Liver (tissue), 8 donors: ENCODE measurements at regions not wholly inside any gene's neighbourhood (a gene's known extent, or its start where the extent isn't known, plus 50 kb on each side); places are given as distances from the start of the nearest gene placed in this dataset.

Experiments used
- DNase-seq: peaks from one replicate; pipeline ENCODE4 v3.0.0-alpha.2; 2017; ENCODE audit warnings: low spot score
- H3K27ac ChIP-seq, 2 donors: one replicate each; pipeline ENCODE4 v1.7.0; 2013; ENCODE audit warnings: inconsistent platforms in 2 of 2, low read length in 2 of 2, control low read depth in 1 of 2, low read depth in 1 of 2, mild to moderate bottlenecking in 1 of 2
- H3K27me3 ChIP-seq, 4 donors: one replicate each; pipeline versions ENCODE4 v1.6.1 to v1.7.0; 2013; ENCODE audit warnings: low read length in 3 of 4, inconsistent platforms in 1 of 4, mild to moderate bottlenecking in 1 of 4, moderate library complexity in 1 of 4; ENCODE audit not compliant: control insufficient read depth in 4 of 4, insufficient read depth in 4 of 4
- H3K36me3 ChIP-seq, 4 donors: one replicate each; pipeline versions ENCODE4 v1.6.1 to v1.7.0; 2013; ENCODE audit warnings: low read length in 3 of 4, mild to moderate bottlenecking in 3 of 4, low read depth in 1 of 4, moderate library complexity in 1 of 4; ENCODE audit not compliant: control insufficient read depth in 4 of 4, insufficient read depth in 3 of 4
- H3K4me1 ChIP-seq, 4 donors: one replicate each; pipeline versions ENCODE4 v1.6.1 to v1.7.0; 2013; ENCODE audit warnings: low read length in 3 of 4, mild to moderate bottlenecking in 3 of 4, moderate library complexity in 1 of 4; ENCODE audit not compliant: control insufficient read depth in 4 of 4, insufficient read depth in 4 of 4
- H3K4me3 ChIP-seq, 3 donors: one replicate each; pipeline versions ENCODE4 v1.6.1 to v1.7.0; 2013; ENCODE audit warnings: low read length in 3 of 3, control low read depth in 1 of 3, low read depth in 1 of 3, mild to moderate bottlenecking in 1 of 3
- H3K9ac ChIP-seq, 2 donors: one replicate each; pipeline ENCODE4 v1.7.0; 2013; ENCODE audit warnings: low read length in 2 of 2, mild to moderate bottlenecking in 2 of 2, moderate library complexity in 2 of 2, control low read depth in 1 of 2, low read depth in 1 of 2
- H3K9me3 ChIP-seq, 4 donors: one replicate each; pipeline versions ENCODE4 v1.6.1 to v1.7.0; 2013; ENCODE audit warnings: low read length in 3 of 4; ENCODE audit not compliant: control insufficient read depth in 4 of 4
- CTCF ChIP-seq: fragments of 150-350 bp; IDR thresholded peaks from 2 replicates; pipeline ENCODE4 v1.5.1; 2017; ENCODE audit warnings: improper control_type of control experiment, low read depth, low read length; ENCODE audit not compliant: missing input control
- EGR1 ChIP-seq, 2 donors: IDR thresholded peaks; 2 replicates each; pipeline ENCODE4 v1.6.1; 2016 to 2018; ENCODE audit warnings: antibody characterized with exemption in 2 of 2, low read depth in 2 of 2
- FOXA1 ChIP-seq: IDR thresholded peaks from 2 replicates; pipeline ENCODE4 v1.6.1; 2016; ENCODE audit warnings: antibody characterized with exemption
- GABPA ChIP-seq, 2 donors: IDR thresholded peaks in 1 of 2; conservative IDR thresholded peaks in 1 of 2; 2 replicates each; pipeline ENCODE4 v1.6.1; 2016; ENCODE audit warnings: antibody characterized with exemption in 2 of 2, mild to moderate bottlenecking in 1 of 2, moderate library complexity in 1 of 2
- HNF4A ChIP-seq, 2 donors: conservative IDR thresholded peaks; 2 replicates each; pipeline ENCODE4 v1.6.1; 2016; ENCODE audit warnings: antibody characterized with exemption in 2 of 2, mild to moderate bottlenecking in 2 of 2
- HNF4G ChIP-seq: IDR thresholded peaks from 2 replicates; pipeline ENCODE4 v1.6.1; 2016; ENCODE audit warnings: antibody characterized with exemption
- NR2F2 ChIP-seq: IDR thresholded peaks from 2 replicates; pipeline ENCODE4 v1.6.1; 2016; ENCODE audit warnings: antibody characterized with exemption
- TAF1 ChIP-seq: conservative IDR thresholded peaks from 2 replicates; pipeline ENCODE4 v1.6.1; 2016; ENCODE audit warnings: antibody characterized with exemption, mild to moderate bottlenecking
- YY1 ChIP-seq: IDR thresholded peaks from 2 replicates; pipeline ENCODE4 v1.6.1; 2016; ENCODE audit warnings: antibody characterized with exemption, mild to moderate bottlenecking
- WGBS: extraction: QIAGEN DNeasy Blood & Tissue Kit; methylation state at CpG from one replicate; pipeline ENCODE4 v1.1.7; 2013; 5-methylcytosine and 5-hydroxymethylcytosine counted together
- TF ChIP-seq, protein P1 (sequence below): IDR thresholded peaks from 2 replicates; pipeline ENCODE4 v1.6.1; 2016; ENCODE audit warnings: antibody characterized with exemption
- TF ChIP-seq, protein P2 (sequence below): IDR thresholded peaks from 2 replicates; pipeline ENCODE4 v1.6.1; 2016; ENCODE audit warnings: antibody characterized with exemption, mild to moderate bottlenecking
- donor health status: healthy.
- donor health status: healthy.
- donor health status: healthy.
- donor health status: healthy.
- donor health status: healthy.

- Histone ChIP-seq H3K4me1 (no peaks in the 10 kb centered on the region), H3K9ac (no peak overlapping the region), H3K27ac (no peak overlapping the region), H3K36me3 (no peaks in the 10 kb centered on the region), H3K4me3 (no peak overlapping the region), H3K27me3 (peaks cover 0 to 5% (median 0%) of the 10 kb centered on the region in 4 donors), H3K9me3 (peaks cover 0 to 1% (median 0%) of the 10 kb centered on the region in 4 donors)
- TF ChIP-seq, protein P1, sequence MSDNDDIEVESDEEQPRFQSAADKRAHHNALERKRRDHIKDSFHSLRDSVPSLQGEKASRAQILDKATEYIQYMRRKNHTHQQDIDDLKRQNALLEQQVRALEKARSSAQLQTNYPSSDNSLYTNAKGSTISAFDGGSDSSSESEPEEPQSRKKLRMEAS, result no peak
- TF ChIP-seq HNF4G (no peak), CTCF (no peak), NR2F2 (no peak), HNF4A (conservative IDR thresholded peaks at IDR 0.05) (no peak), FOXA1 (no peak), GABPA (IDR thresholded peaks at IDR 0.05 in 1 of 2, conservative IDR thresholded peaks at IDR 0.05 in 1 of 2) (no peak), TAF1 (no peak)
- TF ChIP-seq, protein P2, sequence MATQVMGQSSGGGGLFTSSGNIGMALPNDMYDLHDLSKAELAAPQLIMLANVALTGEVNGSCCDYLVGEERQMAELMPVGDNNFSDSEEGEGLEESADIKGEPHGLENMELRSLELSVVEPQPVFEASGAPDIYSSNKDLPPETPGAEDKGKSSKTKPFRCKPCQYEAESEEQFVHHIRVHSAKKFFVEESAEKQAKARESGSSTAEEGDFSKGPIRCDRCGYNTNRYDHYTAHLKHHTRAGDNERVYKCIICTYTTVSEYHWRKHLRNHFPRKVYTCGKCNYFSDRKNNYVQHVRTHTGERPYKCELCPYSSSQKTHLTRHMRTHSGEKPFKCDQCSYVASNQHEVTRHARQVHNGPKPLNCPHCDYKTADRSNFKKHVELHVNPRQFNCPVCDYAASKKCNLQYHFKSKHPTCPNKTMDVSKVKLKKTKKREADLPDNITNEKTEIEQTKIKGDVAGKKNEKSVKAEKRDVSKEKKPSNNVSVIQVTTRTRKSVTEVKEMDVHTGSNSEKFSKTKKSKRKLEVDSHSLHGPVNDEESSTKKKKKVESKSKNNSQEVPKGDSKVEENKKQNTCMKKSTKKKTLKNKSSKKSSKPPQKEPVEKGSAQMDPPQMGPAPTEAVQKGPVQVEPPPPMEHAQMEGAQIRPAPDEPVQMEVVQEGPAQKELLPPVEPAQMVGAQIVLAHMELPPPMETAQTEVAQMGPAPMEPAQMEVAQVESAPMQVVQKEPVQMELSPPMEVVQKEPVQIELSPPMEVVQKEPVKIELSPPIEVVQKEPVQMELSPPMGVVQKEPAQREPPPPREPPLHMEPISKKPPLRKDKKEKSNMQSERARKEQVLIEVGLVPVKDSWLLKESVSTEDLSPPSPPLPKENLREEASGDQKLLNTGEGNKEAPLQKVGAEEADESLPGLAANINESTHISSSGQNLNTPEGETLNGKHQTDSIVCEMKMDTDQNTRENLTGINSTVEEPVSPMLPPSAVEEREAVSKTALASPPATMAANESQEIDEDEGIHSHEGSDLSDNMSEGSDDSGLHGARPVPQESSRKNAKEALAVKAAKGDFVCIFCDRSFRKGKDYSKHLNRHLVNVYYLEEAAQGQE, result no peak
- no peak for DNase-seq
These were observed 134.9 kb upstream of the GAP43 start for GRCh38 chr3:115488409-115488808.

DNA sequence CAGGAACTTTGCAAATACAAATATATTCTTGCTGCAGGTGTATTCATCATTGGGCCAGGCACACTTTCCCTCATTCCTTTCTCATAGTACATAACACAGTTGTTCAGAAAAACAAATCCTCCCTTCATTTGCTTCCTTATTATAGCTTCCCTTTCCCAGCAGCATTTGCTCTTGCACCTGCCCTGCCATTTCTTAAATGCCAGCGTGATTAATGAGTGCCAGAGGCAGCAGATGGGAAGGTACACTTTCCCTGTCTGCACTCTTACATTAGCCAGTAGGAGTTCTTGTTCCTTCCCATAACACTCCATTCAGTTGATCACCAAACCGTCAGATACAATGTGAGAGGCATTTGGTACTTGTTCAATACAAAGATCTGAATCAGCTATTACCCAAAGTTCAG is 128.5 kb upstream of the GAP43 start:
- peaks cover 0 to 4% (median 2%) of the 10 kb centered on the region in 4 donors for H3K9me3 ChIP-seq
- H3K27ac ChIP-seq, result no peak overlapping the region
- no peak for DNase-seq
- H3K36me3 ChIP-seq, result no peaks in the 10 kb centered on the region
- whole genome bisulfite sequencing, result 62% methylated on average over 2 of the region's 2 CpGs
- H3K4me1 ChIP-seq, result no peaks in the 10 kb centered on the region
- H3K4me3 ChIP-seq, result no peak overlapping the region
- no peaks in the 10 kb centered on the region for H3K27me3 ChIP-seq
- TF ChIP-seq CTCF (no peak), EGR1 (IDR thresholded peaks at IDR 0.05; ENCODE audit: low read depth in 2 of 2) (no peak), YY1 (no peak)
- TF ChIP-seq, protein P1, result no peak
- H3K9ac ChIP-seq, result no peak overlapping the region
